HG03097 (cell line): ENCODE measurements at regions not wholly inside any gene's neighbourhood (a gene's known extent, or its start where the extent isn't known, plus 50 kb on each side); places are given as distances from the start of the nearest gene placed in this dataset.
"Not testable (repeated sequence)": the region's sequence is repeated elsewhere in the genome, so short reads cannot be mapped to it uniquely, and the experiment has no call there.

ENCODE experiments used
- ATAC-seq: cut with Tn5 transposase; IDR thresholded peaks from one replicate; pipeline ENCODE4 v1.9.1; 2021; ENCODE audit not compliant: unreplicated experiment, low FRiP score

DNA sequence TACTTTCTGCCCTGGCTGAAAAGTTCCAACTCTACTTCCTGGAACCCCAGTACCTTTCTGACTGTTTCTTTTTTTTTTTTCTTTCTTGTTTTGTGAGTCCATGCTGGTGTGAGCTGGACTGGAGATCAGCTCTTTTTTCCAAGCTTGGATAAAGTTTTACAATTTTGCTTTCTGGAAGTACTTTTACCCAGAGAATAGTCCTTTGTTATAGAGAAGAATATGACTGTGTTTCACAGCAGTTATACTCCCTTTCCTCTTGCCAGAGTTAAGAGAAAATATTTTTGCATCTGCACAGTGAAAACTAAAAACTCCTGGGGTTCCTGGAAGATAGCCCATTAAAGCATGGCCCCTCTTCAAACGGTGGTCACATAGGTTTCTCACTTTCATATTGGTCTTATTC lies 1100.6 kb downstream of the OTOL1 start:
- ATAC-seq = no peak

DNA sequence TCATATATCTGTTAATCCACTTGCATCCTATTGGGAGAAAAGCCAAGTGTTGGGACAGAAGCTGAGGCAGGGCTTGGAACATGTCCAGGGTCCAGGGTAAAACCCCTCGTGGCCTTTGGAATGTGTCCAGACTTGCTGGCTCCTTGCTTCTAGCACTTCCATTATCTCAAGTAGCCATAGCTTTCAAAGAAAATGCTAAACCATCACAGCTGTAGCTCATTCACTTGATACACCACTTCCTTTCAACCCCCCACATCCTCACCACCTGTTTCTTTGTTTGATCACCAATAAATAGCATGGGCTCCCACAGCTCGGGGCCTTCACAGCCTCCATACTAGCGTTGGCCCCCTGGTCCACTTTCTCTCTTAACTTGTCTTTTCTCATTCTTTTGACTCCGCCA lies 1101.9 kb downstream of the OTOL1 start:
- ATAC-seq = not testable (repeated sequence)

DNA sequence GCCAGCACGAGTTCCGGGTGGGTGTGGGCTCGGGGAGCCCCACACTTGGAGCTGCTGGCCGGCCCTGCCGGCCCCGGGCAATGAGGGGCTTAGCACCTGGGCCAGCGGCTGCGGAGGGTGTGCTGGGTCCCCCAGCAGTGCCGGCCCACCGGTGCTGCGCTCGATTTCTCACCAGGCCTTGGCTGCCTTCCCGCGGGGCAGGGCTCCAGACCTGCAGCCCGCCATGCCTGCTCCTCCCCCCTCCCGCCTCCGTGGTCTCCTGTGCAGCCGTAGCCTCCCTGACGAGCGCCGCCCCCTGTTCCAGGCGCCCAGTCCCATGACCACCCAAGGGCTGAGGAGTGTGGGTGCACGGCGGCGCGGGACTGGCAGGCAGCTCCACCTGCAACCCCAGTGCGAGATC lies 1103.1 kb downstream of the OTOL1 start:
- ATAC-seq = not testable (repeated sequence)

DNA sequence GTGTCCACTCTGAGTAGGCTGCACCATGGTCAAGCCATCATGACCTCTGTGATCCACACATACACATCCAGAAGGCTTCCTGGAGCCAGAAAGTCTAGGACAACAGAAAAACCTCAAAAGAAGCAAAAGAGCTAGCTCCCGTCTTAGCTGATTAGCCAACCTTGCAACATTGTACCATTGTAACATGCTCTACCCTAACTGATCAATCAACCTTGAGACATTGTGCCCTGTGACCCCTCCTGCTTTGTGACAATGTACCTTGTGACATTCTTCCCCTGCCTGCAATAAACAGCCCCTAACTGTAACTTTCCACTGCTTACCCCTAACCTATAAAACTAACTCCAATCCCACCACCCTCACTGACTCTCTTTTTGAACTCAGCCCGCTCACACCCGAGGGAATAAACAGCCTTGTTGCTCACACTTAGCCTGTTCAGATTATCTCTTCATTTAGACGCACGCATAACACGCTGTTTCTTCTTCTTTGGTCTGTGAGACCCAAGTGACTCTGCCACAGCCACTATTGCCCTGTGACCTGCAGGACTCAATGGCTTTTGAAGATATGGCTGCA lies 1104.6 kb downstream of the OTOL1 start:
- ATAC-seq = no peak

DNA sequence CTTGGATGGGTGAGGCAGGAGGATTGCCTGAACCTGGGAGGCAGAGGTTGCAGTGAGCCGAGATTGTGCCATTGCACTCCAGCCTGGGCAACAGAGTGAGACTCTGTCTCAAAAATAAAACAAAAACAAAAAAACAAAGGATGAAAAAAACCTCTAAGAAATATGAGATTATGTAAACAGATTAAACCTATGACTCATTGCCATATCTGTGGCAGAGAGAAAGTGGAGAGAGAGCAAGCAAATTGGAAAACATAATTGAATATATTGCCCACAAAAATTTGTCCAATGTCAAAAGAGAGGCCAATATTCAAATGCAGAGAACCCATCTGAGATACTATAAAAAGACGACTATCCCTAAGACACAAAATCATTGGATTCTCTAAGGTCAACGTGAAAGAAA lies 1106.0 kb downstream of the OTOL1 start:
- ATAC-seq = no peak

DNA sequence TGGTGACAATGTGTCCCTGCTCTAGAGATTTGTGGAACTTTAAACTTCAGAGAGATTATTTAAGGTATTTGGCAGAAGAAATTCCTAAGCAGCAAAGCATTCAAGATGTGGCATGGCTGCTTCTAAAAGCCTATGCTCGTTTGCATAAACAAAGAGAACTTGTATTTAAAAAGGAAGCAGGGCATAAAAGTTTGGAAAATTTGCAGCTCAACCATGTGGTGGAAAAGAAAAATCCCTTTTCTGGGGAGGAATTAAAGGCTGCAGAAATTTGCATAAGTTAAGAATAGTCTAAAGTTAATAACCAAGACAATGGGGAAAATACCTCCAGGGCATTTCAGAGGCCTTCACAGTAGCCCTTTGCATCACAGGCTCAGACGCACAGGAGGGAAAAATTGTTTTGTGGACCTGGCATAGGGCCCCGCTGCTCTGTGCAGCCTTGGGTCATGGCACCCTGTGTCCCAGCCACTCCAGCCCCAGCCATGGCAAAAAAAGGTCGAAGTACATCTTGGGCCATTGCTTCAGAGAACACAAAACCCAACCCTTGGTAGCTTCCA lies 1109.1 kb downstream of the OTOL1 start:
- ATAC-seq = no peak

DNA sequence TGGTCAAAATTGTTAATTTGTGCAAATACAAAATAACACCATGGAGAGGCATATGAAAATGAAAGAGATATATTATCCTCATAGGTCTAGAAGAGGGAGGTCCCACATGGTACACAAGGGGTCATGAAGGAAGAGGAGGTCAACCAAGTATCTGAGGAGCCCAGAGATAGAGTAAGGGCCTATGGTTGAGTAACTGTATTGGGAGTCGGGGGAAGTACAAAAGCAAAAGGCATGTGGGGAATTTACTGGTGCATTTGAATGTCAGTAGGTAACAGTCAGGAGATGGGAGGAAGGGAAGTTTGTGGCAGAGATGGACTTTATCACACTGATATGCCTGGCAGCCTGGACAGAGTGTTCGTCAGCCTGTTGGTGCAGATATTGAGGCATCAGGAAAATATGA lies 1113.7 kb downstream of the OTOL1 start:
- ATAC-seq = no peak

DNA sequence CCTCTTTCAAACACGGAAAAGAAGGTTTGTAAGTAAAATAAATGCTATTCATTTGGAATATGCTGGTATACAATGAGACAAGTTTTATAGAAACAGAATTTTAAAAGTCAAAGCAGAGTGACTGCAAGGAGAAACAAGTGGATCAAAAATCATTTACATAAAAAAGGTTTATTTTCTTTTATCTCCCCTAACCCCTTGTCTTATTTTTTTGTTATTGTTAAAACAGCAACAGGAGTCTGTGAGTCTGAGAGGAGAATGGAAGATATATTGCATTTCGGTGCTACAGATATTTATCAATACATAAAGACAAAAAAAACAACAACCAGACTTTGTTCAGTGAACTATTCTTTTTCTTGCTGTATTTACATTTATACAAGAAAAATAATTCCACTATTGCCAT lies 1116.4 kb downstream of the OTOL1 start:
- no peak for ATAC-seq

DNA sequence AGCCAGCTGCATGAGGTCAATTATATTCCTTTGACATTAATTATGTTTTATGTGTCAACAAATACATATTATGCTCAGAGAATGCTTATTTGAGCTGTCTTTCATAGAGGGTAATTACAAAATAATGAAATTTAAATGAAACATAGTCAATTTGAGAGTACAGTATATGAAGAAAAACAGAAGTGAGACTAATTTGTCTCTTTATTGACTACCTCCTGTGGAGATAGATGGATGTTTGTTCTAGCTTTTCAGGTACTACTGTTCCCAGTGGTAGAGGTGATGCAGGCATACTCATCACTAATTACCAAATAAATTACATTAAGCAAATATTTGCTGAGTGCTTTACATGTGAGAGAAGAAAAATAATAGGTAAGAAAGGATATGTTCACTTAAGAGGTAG lies 1129.6 kb downstream of the OTOL1 start:
- ATAC-seq = no peak

DNA sequence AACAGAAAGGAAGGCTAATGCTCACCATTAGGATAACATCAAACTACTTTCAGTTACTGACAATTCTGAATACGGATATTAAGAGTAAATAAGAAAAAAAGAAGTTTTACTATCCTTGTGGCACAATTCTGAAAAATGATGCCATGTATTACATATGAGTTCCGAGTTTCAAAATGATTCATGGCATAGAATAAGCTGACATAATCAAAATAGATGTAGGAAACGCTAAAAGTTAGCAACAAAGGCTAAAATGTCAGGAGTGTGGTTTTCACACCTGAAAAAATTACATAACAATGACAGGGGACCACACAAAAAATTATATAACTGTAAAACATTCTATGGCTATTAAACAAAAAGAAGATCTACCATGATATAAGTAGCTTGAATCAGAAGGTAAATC lies 1131.9 kb downstream of the OTOL1 start:
- no peak for ATAC-seq

DNA sequence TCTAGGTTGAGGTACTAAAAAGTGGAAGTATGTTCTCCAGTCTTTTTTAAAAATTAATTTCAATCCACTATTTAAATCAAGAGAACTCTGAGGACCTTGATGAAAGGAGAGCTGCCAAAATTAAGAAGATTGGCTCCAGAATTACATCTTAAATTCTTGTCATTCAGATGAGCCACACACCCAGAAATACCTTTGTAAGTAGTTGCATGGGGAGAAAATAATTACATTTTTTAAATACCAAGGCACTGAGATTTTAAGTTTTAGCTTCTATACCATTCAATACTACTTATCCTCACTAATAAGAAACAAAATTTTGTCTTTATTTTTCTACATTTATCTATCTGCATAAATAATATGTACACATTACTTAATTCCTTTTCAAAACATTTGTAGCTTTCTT lies 1132.8 kb downstream of the OTOL1 start:
- ATAC-seq = no peak

DNA sequence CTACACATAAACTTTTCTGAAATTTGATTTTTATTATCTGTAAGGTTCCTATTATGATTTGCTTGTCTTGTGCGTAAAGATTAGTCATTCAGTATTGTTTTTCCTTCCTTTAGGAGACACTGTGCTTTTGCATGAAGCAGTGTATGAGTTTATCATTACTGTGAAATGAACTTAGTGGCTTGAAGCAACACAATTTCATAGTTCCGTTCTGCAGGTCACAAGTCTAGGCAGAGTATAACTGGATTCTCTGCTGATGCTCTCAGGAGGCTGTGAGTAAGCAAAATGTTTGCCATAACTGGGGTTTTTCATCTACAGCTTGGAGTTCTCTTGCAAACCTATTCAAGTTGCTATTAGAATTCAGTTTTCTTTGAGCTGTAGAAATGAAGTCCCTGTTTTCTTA lies 1136.1 kb downstream of the OTOL1 start:
- ATAC-seq = no peak

DNA sequence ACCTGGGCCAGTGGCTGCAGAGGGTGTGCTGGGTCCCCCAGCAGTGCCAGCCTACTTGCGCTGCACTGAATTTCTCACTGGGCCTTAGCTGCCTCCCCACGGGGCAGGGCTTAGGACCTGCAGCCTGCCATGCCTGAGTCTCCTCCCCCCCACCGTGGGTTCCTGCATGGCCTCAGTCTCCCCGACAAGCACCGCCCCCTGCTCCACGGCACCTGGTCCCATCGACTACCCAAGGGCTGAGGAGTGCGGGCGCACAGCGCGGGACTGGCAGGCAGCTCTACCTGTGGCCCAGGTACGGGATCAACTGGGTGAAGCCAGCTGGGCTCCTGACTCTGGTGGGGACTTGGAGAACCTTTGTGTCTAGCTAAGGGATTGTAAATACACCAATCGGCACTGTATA lies 1143.6 kb downstream of the OTOL1 start:
- not testable (repeated sequence) for ATAC-seq

DNA sequence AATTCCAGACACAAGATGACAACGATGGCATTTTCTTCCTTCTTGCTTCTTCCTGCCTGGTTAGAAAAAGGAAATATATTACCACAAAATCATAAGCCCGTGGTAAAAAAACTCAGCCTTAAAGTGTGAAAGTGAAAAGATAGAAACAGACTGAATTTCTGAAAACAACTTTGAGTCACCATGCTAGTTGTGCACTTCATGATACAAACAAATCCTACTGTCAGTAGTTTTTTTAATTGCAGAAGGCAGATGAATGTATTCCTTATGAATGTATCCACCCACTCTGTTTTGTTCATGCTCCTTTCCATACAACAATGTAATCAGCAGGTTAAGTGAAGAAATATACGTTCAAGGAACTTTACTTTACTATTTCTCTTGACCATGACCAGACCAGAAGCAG lies 1144.7 kb downstream of the OTOL1 start:
- ATAC-seq = no peak

DNA sequence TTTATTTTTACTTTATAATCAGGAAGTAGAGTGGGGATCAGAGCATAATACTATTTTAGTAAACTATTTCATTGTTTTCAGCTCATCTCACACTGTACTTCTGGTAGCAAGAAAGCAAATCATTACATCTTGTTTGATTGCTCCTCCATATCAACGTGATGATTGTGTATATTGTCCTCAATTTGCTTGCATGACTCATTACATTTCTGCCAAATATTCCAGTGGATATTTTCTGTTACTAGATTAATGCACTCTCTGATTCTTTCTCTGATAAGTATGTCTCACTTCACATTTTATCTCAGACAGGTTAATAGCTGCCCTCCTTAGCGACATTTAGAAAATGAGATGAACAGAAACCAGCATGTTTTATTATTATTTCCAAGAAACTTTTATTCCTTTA lies 1145.3 kb downstream of the OTOL1 start:
- no peak for ATAC-seq

DNA sequence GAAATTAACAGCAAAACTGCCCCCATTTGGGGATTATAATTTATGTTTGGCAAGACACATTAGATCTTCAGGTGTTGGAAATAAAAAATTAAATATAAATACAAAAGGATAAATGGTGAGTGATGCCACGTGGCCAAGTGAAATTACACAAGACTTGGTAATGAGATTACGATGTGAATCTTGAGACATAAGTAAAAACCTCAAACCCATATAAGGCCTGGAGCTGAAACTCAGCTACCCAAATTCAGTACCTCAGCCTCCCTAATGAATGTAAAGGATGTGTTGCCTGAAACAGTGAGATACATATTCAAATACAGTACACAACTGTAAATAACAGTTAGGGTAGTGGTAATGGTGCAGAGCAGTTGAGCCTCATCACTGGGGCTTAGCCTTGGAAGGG lies 1146.6 kb downstream of the OTOL1 start:
- ATAC-seq = no peak

DNA sequence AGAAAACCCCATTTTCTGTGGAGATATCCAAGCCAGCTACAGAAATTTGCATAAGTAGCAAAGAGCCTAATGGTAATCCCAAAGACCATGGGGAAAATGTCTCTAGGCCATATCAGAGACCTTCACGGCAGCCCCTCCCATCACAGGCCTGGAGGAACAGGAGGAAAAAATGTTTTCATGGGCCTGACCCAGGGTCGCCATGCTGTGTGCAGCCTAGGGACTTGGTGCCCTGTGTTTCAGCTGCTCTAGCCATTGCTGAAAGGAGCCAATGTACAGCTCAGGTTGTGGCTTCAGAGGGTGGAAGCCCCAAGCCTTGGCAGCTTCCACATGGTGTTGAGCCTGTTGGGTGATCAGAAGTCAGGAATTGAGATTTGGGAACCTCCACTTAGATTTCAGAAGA lies 1150.7 kb downstream of the OTOL1 start:
- no peak for ATAC-seq

DNA sequence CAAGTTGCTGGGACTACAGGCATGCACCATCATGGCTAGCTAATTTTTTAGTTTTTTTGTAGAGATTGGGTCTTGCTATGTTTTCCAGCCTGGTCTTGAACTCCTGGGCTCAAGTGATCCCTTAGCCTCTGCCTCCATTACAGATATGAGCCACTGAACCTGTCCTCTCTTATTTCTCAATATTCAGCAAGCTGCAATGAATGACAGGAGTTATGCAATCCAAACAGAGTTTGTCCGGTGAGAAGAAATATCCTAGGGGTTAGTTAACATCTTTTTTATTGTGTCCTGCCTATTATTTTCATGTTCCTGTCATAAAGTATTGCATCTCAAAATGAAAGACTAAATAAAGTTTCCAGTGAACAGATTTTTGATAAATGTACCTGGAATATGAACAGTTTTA lies 1161.4 kb downstream of the OTOL1 start:
- ATAC-seq = no peak

DNA sequence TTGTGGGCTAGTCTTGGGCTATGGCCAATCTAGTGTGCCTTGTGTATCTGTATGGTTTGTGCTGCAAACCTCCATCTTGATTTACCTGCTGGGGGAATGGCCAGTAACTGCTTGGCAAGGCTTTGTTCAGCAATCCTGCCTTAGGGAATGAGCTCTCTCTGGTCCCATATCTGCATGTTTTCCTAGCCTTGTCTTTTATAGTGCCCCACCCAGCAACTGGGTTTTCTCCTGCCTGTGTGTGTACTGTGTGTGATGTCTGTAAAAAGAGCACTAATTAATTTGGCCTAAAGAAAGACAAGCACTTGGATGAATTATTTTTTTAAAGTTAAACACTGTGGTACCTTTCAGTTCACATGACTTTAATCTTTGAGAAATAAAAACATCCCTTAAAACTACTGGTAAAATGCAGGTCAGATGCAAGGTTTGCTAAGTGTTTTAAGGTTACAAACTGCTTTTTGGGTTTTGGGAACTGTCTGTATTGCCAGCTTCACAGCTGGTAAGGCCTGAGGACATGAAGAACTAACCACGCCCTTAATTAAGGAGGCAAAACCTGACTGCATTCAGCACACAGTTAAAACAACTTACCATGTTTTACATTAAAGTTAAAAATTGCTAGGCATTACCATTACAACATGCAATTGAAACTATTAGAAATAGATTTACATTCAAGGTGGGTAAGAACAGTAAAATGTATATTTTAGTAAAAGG lies 1169.2 kb downstream of the OTOL1 start:
- ATAC-seq = no peak

DNA sequence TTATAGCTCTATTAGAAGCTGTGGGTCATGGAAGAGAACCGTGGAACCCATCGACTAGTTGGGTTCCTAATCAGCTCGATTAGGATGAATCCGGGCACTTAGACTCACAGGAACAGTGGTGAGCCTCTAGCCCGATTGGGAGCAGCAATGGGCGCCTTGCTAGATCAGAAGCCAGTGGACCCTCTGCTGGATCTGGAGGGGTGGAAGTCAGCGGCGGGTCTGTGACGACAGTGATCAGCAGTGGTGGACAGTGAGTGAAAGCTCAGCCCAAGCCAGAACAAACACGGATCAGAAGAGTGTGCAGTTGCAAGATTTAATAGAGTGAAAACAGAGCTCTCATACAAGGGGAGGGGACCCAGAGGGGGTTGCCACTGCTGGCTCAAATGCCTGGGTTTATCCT lies 1170.2 kb downstream of the OTOL1 start:
- ATAC-seq = no peak

DNA sequence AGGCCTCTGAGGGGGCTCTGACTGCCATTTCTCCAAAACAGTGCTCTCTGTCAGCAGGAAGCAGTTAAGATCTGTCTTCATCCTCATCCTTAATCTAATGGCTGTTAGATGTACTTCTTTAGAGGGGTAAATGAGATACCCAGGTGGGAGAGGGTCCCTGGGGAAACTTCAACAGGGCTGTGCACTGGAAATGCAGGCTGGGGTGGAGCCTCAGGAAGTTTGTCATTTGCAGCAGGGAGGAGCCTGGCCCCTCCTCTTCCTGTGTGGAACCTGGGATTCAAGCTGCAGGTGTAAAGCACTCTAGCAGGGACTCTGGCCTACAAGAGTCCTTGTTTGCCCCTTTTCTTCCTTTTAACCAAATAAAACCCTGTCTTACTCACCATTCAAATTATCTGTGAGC lies 1173.6 kb downstream of the OTOL1 start:
- no peak for ATAC-seq

DNA sequence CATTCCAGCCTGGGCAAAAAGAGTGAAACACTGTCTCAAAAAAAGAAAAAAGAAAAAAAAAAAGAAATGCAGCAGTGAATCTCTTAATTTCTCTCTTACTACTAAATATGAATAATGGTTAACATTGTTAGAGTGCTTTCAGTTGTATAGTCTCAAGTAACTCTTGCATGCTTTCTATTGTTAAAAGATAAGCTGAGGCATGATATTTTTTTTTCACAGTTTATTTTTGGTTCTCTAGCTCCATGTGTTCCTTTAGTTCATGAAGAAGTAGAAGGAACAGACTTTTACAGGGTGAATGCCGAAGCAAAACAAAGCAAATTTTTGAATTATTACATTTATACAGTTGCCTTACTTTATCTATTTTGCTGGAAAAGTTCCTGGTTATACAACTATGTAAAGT lies 1180.9 kb downstream of the OTOL1 start:
- no peak for ATAC-seq
